GM21526 (cell line): ENCODE measurements at regions not wholly inside any gene's neighbourhood (a gene's known extent, or its start where the extent isn't known, plus 50 kb on each side); places are given as distances from the start of the nearest gene placed in this dataset.
"Not testable (repeated sequence)": the region's sequence is repeated elsewhere in the genome, so short reads cannot be mapped to it uniquely, and the experiment has no call there.

Experiments
- ATAC-seq: cut with Tn5 transposase; IDR thresholded peaks from one replicate; pipeline ENCODE4 v1.9.1; 2021; ENCODE audit warnings: moderate library complexity; ENCODE audit not compliant: unreplicated experiment, low FRiP score

- no peak for ATAC-seq
These were observed 77.6 kb downstream of the SETD4 start for GRCh38 chr21:35982717-35983116.

- no peak for ATAC-seq
These were observed 78.7 kb downstream of the SETD4 start for GRCh38 chr21:35981514-35982070.

- ATAC-seq = no peak
These were observed 79.5 kb downstream of the SETD4 start for GRCh38 chr21:35980821-35981220.

- ATAC-seq = not testable (repeated sequence)
These were observed 82.5 kb downstream of the SETD4 start for GRCh38 chr21:35977860-35978259.

- no peak for ATAC-seq
These were observed 83.4 kb downstream of the SETD4 start for GRCh38 chr21:35976929-35977328.

GRCh38 chr21:35976481-35976880 lies 83.8 kb downstream of the SETD4 start:
- no peak for ATAC-seq

GRCh38 chr21:35974775-35975174 lies 85.6 kb downstream of the SETD4 start:
- no peak for ATAC-seq

GRCh38 chr21:35971824-35972223 lies 88.5 kb downstream of the SETD4 start:
- no peak for ATAC-seq

- ATAC-seq = no peak
These were observed 91.0 kb downstream of the SETD4 start for GRCh38 chr21:35969281-35969680.

GRCh38 chr21:35968564-35968963 lies 91.8 kb downstream of the SETD4 start:
- ATAC-seq = no peak

- ATAC-seq = no peak
These were observed 94.6 kb downstream of the SETD4 start for GRCh38 chr21:35965699-35966098.

- ATAC-seq = no peak
These were observed 96.3 kb downstream of the SETD4 start for GRCh38 chr21:35963920-35964451.

GRCh38 chr21:35962917-35963316 lies 97.4 kb downstream of the SETD4 start:
- no peak for ATAC-seq

GRCh38 chr21:35954066-35954465 lies 106.3 kb downstream of the SETD4 start:
- no peak for ATAC-seq

- ATAC-seq = no peak
These were observed 106.7 kb downstream of the SETD4 start for GRCh38 chr21:35953597-35953996.

GRCh38 chr21:35952651-35953340 lies 107.5 kb downstream of the SETD4 start:
- no peak for ATAC-seq

GRCh38 chr21:35948982-35949381 lies 111.3 kb downstream of the SETD4 start:
- ATAC-seq = no peak

GRCh38 chr21:35945089-35945671 lies 115.1 kb downstream of the SETD4 start:
- ATAC-seq = no peak

- ATAC-seq = no peak
These were observed 116.6 kb downstream of the SETD4 start for GRCh38 chr21:35943752-35944151.

- no peak for ATAC-seq
These were observed 117.8 kb downstream of the SETD4 start for GRCh38 chr21:35942211-35943144.
